ENCODE measurements at regions not wholly inside any gene's neighbourhood (a gene's known extent, or its start where the extent isn't known, plus 50 kb on each side); places are given as distances from the start of the nearest gene placed in this dataset.

DNA sequence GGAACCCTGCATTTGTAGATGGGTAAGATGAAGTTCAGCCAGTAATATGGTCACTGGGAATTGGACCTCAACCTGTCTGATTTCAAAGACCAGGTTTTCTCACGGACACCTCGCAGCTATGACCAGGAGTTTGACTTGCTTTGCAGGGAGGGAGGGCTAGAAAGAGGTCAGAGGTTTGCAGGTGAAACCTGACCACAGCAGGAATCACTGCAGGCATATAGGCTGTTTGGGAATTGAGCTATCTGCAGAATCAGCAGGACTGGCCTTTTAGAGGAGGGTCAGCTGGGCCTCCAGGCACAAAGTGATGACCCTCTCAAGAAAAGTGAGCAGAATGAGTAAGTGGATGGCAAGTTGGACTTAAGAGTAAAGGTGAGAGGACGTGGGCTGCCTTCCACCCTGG lies 166.3 kb downstream of the ADRA2A start:
- intact Hi-C loops (cut with DNase I): no loop called here
- TF ChIP-seq EP300 (IDR thresholded peaks at IDR 0.05): no peak
- TF ChIP-seq, protein P1, sequence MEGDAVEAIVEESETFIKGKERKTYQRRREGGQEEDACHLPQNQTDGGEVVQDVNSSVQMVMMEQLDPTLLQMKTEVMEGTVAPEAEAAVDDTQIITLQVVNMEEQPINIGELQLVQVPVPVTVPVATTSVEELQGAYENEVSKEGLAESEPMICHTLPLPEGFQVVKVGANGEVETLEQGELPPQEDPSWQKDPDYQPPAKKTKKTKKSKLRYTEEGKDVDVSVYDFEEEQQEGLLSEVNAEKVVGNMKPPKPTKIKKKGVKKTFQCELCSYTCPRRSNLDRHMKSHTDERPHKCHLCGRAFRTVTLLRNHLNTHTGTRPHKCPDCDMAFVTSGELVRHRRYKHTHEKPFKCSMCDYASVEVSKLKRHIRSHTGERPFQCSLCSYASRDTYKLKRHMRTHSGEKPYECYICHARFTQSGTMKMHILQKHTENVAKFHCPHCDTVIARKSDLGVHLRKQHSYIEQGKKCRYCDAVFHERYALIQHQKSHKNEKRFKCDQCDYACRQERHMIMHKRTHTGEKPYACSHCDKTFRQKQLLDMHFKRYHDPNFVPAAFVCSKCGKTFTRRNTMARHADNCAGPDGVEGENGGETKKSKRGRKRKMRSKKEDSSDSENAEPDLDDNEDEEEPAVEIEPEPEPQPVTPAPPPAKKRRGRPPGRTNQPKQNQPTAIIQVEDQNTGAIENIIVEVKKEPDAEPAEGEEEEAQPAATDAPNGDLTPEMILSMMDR (IDR thresholded peaks at IDR 0.05): no peak
- no peak for TF ChIP-seq POLR2A (IDR thresholded peaks at IDR 0.05)

DNA sequence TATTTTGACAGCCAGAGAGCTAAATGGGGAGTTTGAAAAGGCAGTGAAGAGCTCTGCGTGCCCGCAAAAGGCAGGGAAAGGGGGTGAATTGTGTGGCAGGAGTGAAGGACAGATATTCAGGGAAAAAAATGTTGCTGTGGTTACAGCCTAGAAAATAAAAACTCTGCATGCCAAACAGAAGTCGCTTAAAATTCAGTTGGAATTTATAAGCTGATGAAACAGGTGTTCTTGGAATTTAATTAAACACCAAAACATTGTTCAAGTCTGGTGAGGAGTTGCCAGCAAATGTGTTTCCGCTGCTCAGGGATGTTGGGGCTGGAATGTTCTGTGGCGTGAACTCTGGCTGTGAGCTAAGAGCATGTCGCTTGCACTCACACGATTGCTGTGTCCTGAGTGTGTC lies 169.3 kb downstream of the ADRA2A start:
- no peaks in the 10 kb centered on the region for H3K4me1 ChIP-seq (ENCODE audit: insufficient read depth)
- H3K27me3 ChIP-seq: no peaks in the 10 kb centered on the region
- no peak overlapping the region for H3K4me3 ChIP-seq
- 11 to 43% (median 13%) methylated on average over 7 of the region's 7 CpGs for WGBS, 3 donors
- TF ChIP-seq POLR2A (IDR thresholded peaks at IDR 0.05) (no peak), EP300 (IDR thresholded peaks at IDR 0.05) (no peak)
- TF ChIP-seq, protein P1 (IDR thresholded peaks at IDR 0.05): no peak
- intact Hi-C loops (cut with DNase I): no loop called here
- H3K27ac ChIP-seq: no peak overlapping the region
- H3K36me3 ChIP-seq: no peaks in the 10 kb centered on the region
- no peak for DNase-seq
- H3K9me3 ChIP-seq: no peaks in the 10 kb centered on the region

More for the DNA sequence above, 166.3 kb downstream of the ADRA2A start:
- no peaks in the 10 kb centered on the region for H3K36me3 ChIP-seq
- H3K4me1 ChIP-seq (ENCODE audit: insufficient read depth): no peaks in the 10 kb centered on the region
- no peak overlapping the region for H3K27ac ChIP-seq
- H3K4me3 ChIP-seq: no peak overlapping the region
- no peaks in the 10 kb centered on the region for H3K9me3 ChIP-seq
- no peaks in the 10 kb centered on the region for H3K27me3 ChIP-seq
- no peak for DNase-seq
- WGBS, 3 donors: 62 to 82% (median 75%) methylated on average over 3 of the region's 3 CpGs

DNA sequence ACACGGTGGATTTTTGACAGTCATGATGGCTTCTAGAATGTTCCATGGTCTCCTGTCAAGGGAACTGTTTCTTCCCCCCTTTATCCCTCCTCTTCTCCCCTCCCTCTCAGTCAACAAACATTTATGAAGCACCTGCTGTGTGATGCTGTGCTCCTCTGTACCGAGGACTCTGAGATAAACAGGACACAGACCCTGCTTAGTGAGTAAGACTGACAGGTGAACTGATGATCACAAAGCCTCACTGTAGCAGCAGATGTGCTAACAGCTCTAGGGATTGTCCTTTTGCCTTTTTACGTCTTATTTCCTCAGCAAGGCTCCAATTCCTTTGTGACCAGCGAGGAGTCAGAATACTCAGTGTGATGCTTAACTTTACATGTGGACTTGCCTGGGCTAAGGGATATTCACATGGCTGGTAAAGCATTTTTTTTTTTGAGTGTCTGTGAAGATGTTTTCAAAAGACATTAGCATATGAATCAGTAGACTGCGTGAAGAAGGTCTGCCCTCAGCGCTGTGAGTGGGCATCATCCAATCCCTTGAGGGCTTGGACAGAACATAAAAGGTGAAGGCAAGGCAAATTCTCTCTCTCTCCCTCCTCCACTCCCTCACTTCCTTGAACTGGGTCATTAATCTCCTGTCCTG lies 170.1 kb downstream of the ADRA2A start:
- Histone ChIP-seq H3K4me1 (ENCODE audit: insufficient read depth) (no peaks in the 10 kb centered on the region), H3K4me3 (no peak overlapping the region), H3K27ac (no peak overlapping the region), H3K36me3 (no peaks in the 10 kb centered on the region), H3K27me3 (no peaks in the 10 kb centered on the region), H3K9me3 (no peaks in the 10 kb centered on the region)
- DNase-seq: no peak
- 58 to 65% (median 65%) methylated on average over 6 of the region's 6 CpGs for WGBS, 3 donors
- no peak for TF ChIP-seq POLR2A (IDR thresholded peaks at IDR 0.05)
- no peak for TF ChIP-seq EP300 (IDR thresholded peaks at IDR 0.05)
- TF ChIP-seq, protein P1 (IDR thresholded peaks at IDR 0.05): no peak
- intact Hi-C loops (cut with DNase I): no loop called here

DNA sequence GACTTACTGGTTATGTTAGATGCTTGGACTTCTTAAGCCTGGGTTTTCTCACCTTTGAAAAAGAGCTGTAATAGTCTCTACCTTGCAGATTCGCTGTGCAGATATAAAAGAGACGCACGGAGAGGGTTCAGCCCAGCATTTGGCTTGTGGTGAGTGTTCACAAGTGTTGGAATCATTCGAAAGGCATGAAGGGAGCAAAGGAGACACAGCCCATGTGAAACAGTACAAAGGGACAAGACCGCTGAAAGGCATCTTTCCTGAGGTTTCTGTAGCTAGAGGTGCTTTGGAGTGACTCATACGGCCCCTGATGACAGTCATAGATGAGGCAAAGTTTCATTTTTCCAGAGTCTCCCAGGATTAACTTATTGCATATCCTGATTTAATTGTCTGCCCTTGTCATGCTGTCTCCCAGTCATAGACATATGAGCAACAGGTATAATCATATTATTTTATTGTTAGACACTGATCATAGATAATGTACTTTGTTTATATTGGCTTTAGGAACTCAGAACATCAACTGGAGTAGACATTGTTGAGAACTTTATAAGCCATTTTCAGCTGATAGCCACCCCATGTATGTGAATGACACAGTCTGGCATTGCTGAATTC lies 171.1 kb downstream of the ADRA2A start:
- Histone ChIP-seq H3K4me3 (no peak overlapping the region), H3K9me3 (no peaks in the 10 kb centered on the region), H3K27me3 (no peaks in the 10 kb centered on the region), H3K36me3 (no peaks in the 10 kb centered on the region), H3K4me1 (ENCODE audit: insufficient read depth) (no peaks in the 10 kb centered on the region), H3K27ac (no peak overlapping the region)
- 89 to 94% (median 90%) methylated on average over 6 of the region's 6 CpGs for WGBS, 3 donors
- DNase-seq: no peak
- TF ChIP-seq POLR2A (IDR thresholded peaks at IDR 0.05): no peak
- TF ChIP-seq, protein P1 (IDR thresholded peaks at IDR 0.05): no peak
- TF ChIP-seq EP300 (IDR thresholded peaks at IDR 0.05): no peak
- intact Hi-C loops (cut with DNase I): no loop called here
